Suprapubic skin (tissue), 4 donors: ENCODE measurements at regions not wholly inside any gene's neighbourhood (a gene's known extent, or its start where the extent isn't known, plus 50 kb on each side); places are given as distances from the start of the nearest gene placed in this dataset.
"Not testable (repeated sequence)": the region's sequence is repeated elsewhere in the genome, so short reads cannot be mapped to it uniquely, and the experiment has no call there.

ENCODE experiments used
- POLR2A ChIP-seq, 2 donors: fragments of 450-650 bp; IDR thresholded peaks; one replicate each; pipeline ENCODE4 v1.6.1; 2017; ENCODE audit warnings: antibody characterized with exemption in 2 of 2, mild to moderate bottlenecking in 2 of 2, moderate library complexity in 2 of 2
- POLR2AphosphoS5 ChIP-seq, 3 donors: sonication (generic); formaldehyde crosslinking; IDR thresholded peaks; one replicate each; pipeline ENCODE4 v1.6.1; 2017; ENCODE audit warnings: antibody characterized with exemption in 3 of 3
- TF ChIP-seq, protein P1 (sequence below), 2 donors: fragments of 200-600 bp in 1 of 2; fragments of 450-650 bp in 1 of 2; sonication (generic) in 1 of 2; IDR thresholded peaks; one replicate each; pipeline ENCODE4 v1.5.1; 2016 to 2019; ENCODE audit warnings: antibody characterized with exemption in 2 of 2, mild to moderate bottlenecking in 1 of 2, moderate library complexity in 1 of 2

DNA sequence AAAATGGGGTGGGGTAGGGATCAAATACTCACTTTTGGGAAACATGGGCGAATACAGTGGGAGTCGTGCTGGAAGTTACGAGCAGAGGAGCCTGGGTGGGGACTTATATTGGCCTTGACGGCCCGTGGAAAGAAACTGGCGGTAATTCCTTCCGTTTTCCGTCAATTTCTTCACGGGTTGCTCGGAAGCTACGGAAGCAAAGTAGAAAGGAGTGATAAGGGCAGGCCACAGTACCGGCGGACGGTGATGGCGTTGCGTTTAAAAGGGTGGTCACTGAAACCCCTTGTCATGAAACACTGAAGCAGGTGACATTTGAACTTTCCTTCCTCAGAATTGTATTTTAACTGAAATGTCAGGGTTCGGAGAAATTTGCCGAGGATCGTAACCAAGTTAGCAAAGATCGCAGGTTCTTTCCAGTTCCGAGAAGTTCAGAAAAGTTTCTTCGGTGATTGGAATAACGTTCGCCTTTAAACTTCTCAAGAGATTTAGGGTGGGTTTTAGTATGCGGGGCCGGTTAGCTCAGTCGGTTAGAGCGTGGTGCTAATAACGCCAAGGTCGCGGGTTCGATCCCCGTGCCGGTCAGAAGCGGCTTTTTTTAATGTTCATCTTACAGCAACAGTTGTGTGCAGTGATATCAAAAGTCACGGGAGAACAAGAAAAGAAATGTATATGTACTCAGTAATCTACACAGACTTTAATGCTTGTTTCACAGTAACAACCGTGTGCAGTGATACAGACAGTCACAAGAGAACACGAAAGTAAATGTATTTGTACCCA, 482.5 kb downstream of the PRIM2 start:
- TF ChIP-seq POLR2A, POLR2AphosphoS5 (IDR thresholded peaks at IDR 0.05): not testable (repeated sequence)
- TF ChIP-seq, protein P1, sequence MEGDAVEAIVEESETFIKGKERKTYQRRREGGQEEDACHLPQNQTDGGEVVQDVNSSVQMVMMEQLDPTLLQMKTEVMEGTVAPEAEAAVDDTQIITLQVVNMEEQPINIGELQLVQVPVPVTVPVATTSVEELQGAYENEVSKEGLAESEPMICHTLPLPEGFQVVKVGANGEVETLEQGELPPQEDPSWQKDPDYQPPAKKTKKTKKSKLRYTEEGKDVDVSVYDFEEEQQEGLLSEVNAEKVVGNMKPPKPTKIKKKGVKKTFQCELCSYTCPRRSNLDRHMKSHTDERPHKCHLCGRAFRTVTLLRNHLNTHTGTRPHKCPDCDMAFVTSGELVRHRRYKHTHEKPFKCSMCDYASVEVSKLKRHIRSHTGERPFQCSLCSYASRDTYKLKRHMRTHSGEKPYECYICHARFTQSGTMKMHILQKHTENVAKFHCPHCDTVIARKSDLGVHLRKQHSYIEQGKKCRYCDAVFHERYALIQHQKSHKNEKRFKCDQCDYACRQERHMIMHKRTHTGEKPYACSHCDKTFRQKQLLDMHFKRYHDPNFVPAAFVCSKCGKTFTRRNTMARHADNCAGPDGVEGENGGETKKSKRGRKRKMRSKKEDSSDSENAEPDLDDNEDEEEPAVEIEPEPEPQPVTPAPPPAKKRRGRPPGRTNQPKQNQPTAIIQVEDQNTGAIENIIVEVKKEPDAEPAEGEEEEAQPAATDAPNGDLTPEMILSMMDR (IDR thresholded peaks at IDR 0.05), result not testable (repeated sequence)
